BE2C (cell line): ENCODE measurements at regions not wholly inside any gene's neighbourhood (a gene's known extent, or its start where the extent isn't known, plus 50 kb on each side); places are given as distances from the start of the nearest gene placed in this dataset.

ENCODE experiments used
- DNase-seq: peaks from one replicate; pipeline ENCODE4 v3.0.0-alpha.2; 2020
- H3K27me3 ChIP-seq: fragments of 250-450 bp; sonication (Bioruptor Pico); 2 replicates; pipeline ENCODE4 v1.5.1; 2020; ENCODE audit warnings: mild to moderate bottlenecking
- H3K36me3 ChIP-seq: fragments of 250-450 bp; sonication (Bioruptor Pico); 2 replicates; pipeline ENCODE4 v1.5.1; 2020; ENCODE audit warnings: mild to moderate bottlenecking
- H3K4me1 ChIP-seq: fragments of 250-450 bp; sonication (Bioruptor Pico); 2 replicates; pipeline ENCODE4 v1.5.1; 2020
- H3K4me3 ChIP-seq: 2 replicates; pipeline ENCODE4 v1.5.1; 2011; ENCODE audit warnings: low read depth, low read length
- H3K9me3 ChIP-seq: fragments of 250-450 bp; sonication (Bioruptor Pico); 2 replicates; pipeline ENCODE4 v1.5.1; 2020
- CTCF ChIP-seq: IDR thresholded peaks from 2 replicates; pipeline ENCODE4 v1.5.1; 2012; ENCODE audit warnings: mild to moderate bottlenecking, low read depth, low read length

- no peak; the same call in 1 of the 2 replicates for TF ChIP-seq CTCF
- no peaks in the 10 kb centered on the region for H3K9me3 ChIP-seq
- H3K4me3 ChIP-seq = no peak overlapping the region
- H3K27me3 ChIP-seq = no peaks in the 10 kb centered on the region
- DNase-seq = peak; percentile 30
- H3K4me1 ChIP-seq = peaks cover 22% of the 10 kb centered on the region
- no peaks in the 10 kb centered on the region for H3K36me3 ChIP-seq
Measured at GRCh38 chr12:19971361-19972280, 396.7 kb upstream of the PDE3A start.

GRCh38 chr12:19972325-19973288, 395.7 kb upstream of the PDE3A start:
- Histone ChIP-seq H3K9me3 (no peaks in the 10 kb centered on the region), H3K4me3 (no peak overlapping the region), H3K4me1 (peaks cover 19% of the 10 kb centered on the region), H3K36me3 (no peaks in the 10 kb centered on the region), H3K27me3 (no peaks in the 10 kb centered on the region)
- DNase-seq = no peak
- no peak for TF ChIP-seq CTCF

- DNase-seq = no peak
- no peak overlapping the region for H3K4me3 ChIP-seq
- H3K9me3 ChIP-seq = no peaks in the 10 kb centered on the region
- H3K36me3 ChIP-seq = no peaks in the 10 kb centered on the region
- no peaks in the 10 kb centered on the region for H3K27me3 ChIP-seq
- TF ChIP-seq CTCF = no peak
- no peaks in the 10 kb centered on the region; the same call in 1 of the 2 replicates for H3K4me1 ChIP-seq
Measured at GRCh38 chr12:19978193-19978592, 390.1 kb upstream of the PDE3A start.

- Histone ChIP-seq H3K36me3 (no peaks in the 10 kb centered on the region), H3K9me3 (no peaks in the 10 kb centered on the region), H3K4me3 (no peak overlapping the region), H3K27me3 (no peaks in the 10 kb centered on the region), H3K4me1 (no peaks in the 10 kb centered on the region; the same call in 1 of the 2 replicates)
- TF ChIP-seq CTCF = no peak
- DNase-seq = no peak
Measured at GRCh38 chr12:19979584-19979983, 388.8 kb upstream of the PDE3A start.

- Histone ChIP-seq H3K27me3 (no peaks in the 10 kb centered on the region), H3K9me3 (no peaks in the 10 kb centered on the region), H3K4me3 (no peak overlapping the region), H3K4me1 (no peaks in the 10 kb centered on the region; the same call in 1 of the 2 replicates), H3K36me3 (no peaks in the 10 kb centered on the region)
- no peak for DNase-seq
- no peak for TF ChIP-seq CTCF
Measured at GRCh38 chr12:19981944-19982343, 386.4 kb upstream of the PDE3A start.
